Inflammatory macrophage treated with lipopolysaccharide for 4 hours (primary cell): ENCODE measurements at regions not wholly inside any gene's neighbourhood (a gene's known extent, or its start where the extent isn't known, plus 50 kb on each side); places are given as distances from the start of the nearest gene placed in this dataset.

Experiments
- DNase-seq: peaks from one replicate; pipeline ENCODE4 v3.0.0-alpha.2; 2020

DNA sequence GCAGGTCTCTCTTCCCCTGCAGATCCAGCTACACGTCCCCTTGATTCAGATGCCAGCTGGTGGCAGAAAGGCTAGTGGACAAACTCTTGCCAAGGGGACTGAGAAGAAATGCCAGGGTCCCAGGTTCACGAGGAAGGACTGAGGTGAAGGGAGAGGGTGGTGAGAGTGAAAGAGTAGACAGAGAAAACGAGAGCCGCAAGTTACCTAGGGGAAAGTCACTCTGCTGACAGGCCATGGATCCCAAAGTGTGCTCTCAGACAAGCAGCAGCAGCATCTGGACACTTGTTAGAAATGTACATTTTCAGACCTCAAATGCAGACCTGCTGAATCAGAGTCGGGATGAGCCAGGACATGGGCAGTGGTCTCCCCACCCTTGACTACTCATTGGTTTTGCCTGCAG, 192.3 kb downstream of the FGFR2 start:
- DNase-seq = no peak

DNA sequence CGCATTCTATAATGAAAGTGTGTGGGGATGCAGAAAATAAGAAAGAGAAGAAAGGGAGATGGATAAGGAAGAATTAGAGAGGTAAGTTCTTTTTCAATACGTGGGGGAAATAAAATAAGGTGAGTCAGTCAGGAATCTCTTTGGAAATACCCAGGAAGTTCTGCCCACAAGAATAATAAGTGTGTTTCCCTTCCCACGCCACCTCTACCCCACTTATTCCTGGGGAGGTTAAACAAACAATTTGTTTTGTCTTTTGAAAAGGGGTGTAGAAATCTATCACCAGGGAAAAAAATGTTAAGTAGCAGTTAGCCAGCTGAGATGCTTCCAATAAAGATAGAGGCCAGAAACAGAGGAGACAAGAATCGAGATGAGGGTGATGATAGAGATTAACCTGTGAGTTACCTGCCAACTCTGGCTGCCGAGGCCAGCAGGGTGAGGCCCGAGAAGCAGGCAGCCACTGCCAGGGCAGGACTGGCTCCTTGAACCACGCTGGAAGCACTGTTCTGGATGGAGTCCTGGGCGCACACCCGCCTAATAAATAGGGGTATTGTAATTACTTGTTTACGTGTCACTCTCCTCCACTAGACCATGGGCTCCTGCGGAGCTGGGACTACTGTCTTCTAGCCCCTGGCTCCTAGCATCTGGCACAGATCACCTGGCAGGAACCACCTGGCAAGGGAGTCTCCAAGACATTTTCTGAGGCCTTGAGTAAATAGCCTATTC, 191.3 kb downstream of the FGFR2 start:
- DNase-seq = no peak

DNA sequence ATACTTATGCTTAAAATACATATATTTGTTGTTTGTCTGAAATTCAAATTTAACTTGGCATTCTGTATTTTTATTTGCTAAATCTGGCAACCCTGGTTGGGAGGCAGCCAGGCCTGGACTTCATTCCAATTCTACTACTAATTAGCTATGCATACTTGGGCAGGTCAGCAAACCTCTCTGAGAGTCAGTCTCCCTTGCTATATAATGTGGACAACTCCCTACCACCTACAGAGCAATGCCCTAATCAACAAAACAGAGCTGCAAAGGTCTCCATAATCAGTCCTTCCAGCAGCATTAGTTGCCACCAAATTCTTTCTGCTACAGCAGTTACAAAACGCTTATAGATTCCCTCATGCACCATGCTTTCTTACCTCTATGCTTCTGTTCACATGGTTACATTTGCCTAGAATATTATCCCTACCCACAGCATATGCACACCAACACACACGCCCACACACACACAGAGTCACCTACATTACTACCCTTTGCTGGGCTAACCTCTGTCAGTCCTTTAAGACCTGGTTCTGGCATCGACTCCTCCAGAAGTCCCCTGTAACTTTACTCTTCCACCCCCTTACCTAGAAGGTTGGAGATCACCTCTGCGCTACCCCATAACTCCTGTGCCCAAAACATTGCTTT, 188.7 kb downstream of the FGFR2 start:
- DNase-seq = no peak

DNA sequence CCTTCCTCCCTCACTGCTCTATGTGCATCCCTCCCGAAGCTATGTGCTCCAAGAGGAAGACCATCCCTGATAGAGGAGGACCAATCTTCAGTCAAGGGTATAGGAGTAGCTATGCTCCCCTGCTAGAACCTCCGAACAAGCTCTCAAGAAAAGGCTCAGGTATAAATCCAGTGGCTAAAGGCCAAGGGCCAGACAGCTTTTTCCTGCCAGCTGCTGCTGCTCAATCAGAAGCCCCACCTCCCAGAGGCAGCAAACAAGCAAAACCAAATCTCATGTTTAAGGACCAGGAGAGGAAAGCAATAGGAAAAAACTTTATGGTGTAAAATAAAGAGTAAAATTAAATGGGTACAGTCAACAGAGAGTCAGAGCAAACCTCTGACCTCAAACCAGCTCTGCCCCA, 187.2 kb downstream of the FGFR2 start:
- DNase-seq = no peak

DNA sequence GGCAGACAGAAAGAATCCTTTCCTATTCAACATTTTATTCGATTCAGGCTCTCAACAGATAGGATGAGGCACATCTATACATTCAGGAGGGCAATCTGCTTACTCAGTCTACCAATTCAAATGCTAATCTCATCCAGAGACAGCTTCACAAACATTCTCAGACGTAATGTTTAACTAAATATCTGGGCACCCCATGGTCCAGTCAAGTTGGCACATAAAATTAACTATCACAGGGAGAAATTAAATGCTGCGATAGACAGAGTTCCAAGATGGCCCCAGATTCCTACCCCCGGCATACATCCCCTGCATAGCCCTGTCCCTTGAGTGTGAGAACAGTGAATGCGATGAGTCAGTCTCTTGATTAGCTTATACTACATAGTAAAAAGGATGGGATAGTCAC, 184.3 kb downstream of the FGFR2 start:
- DNase-seq = no peak

DNA sequence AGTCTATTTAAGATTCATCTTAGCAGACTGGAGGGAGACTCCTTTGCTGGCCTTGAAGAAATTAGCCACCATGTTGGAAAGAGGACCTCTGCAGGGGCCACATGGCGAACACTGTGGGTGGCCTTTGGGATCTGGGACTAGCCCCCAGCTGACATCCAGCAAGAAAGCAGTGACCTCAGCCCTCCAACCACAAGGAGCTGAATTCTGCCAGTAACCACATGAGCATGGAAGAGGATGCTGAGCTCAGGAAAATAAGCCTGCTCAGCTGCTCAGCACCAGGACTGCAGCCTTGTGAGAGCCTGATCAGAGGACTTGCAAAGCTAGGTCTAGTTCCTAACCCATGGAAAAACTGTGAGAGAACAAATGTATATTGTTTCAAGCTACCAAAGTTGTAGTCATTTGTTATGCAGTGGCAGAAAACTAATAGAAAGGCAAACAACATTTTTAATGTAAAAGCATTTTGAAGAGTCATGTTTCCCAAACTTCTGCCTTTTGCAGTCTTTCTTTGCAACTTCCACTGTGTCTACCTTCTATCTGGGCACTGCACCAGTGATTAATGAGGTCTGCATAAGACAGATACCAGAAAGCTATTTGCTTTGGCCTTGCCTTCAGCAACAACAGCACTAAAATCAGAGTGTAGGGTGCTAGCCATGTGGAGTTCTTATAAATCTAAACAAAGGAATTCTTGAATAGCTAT, 183.7 kb downstream of the FGFR2 start:
- DNase-seq = no peak

DNA sequence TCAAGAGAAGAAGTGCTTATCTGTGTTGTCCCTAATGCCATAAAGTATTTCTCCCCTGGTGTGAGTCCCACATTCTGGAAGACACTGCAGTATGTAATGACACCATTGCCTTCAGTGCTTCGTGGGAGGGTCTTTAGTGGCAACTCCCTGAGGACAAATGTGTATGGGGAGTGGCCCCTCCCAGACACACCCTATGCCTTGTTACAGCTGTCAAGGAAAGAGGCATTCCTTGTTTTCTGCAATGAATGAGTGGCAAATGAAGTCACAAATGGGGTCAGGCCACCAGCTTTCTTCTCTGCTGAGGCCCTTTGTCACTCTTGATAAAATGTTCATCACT, 183.2 kb downstream of the FGFR2 start:
- no peak for DNase-seq

DNA sequence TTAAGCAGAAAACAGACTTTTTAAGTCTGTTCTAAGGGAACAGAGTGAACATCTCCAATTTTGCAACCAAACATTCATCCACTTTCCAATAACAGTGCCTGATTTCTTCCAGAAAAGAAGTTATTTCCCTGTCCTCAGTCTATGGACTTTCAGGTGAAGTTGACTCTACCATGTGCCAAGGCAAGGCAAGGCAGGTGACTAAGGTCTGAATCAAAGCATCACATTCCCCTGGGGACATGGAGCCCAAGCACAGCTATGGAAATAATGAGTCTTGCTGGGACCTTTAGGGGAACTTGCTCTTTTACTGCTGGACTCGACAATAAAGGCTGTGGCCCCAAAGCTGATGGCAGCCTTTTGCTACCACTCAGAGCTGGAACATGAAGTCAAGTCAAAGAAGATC, 182.2 kb downstream of the FGFR2 start:
- no peak for DNase-seq

DNA sequence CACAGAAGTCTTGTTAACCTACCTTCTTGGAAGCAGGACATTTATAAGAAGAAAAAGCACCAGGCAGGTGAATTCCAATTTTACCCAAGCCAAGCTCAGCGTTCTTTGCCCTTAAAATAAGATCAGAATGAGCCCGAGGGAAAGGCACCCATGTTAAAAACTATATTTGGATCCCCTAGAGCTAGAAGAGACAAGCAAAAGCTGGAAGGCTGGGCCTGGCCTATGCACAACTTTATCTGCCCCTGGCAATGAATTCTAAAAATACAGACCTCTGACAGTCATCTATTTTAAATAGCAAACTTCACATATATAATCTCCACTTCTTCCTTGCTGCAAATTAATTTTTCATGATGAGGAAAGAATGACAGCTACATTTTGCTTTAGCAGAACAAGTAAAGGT, 180.9 kb downstream of the FGFR2 start:
- DNase-seq = no peak

DNA sequence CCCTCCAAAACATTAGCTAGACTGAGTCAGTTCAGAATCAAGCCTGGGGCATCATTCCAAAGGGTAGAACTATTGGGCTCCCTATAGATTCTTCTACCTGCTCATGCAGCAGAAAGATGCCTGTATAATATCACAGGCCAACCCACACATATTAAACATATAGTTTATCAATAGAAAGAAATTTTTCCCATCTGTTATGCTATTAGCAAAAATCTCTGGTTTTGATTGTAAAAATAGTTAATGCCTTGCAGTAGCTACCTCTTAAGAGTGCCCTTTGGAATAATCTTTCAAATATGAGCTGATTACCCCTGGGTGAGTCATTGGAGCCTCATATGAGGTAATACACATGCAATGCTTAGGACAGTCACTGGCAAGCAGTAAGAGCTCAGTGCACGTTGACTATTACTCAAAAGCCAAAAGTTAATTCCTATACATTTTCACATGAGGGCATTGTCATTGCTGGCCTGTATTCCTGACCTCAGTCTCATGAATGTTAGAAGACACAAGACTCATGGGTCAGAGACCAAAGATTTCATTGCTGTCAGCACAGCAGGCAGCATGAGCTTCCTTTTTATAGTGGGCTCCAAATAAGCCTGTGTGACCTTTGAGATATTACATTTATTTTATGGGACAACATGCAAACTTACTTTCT, 180.0 kb downstream of the FGFR2 start:
- peak; percentile 2 for DNase-seq

DNA sequence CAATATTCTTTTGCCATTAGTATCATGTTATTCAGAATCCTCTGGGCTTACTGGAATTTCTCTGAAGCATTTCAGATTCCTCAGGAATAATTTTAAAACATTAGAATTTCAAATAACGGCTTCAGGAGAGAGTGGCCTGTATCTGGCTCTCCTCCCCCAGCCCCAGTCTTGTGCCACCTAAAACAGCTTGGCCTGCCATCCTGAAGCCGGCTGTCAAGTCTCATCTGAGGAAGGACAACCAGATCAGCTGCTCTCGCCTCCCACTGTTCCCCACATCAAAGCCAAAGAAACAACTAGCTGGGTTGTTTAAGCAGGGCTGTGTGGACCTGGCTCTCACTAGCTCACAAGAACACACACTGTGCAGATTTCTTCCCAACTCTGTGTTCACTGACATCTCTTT, 178.2 kb downstream of the FGFR2 start:
- no peak for DNase-seq

DNA sequence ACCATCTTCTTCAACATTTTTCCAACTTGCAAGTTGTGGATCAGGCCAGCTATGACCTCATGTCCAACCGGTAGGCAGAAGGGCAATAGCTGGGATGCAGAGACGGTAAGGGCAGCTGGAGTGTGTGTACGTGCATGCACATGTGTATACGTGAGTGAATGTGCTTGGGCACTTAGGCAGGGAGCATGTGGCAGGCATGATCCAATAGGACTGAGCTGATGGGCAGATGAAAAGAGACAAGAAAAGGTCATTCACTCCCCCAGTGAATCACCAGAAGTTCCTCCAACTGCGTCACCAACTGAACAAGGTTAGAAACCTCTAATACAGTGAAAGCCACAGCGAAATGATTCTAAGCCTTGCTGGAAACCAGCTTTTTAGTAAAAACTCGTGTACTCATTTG, 176.1 kb downstream of the FGFR2 start:
- no peak for DNase-seq

DNA sequence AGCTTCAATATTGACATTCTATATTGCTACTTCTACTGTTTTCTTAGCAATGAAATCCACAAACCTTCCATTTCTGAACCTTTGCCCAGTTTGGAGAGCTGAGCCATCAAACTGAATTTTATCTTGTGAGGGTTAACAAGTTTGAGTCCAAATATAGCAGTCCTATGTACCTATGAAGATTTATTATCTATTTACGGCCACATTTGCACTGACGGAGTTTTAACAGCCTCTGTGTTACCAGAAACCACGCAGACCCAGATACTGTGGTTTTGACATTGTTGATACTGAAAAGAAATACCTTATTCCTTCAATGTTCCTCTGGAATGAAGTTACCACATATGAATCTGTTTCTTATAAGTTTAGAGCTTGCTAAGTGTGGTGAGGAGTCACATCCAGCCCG, 172.6 kb downstream of the FGFR2 start:
- DNase-seq = no peak

DNA sequence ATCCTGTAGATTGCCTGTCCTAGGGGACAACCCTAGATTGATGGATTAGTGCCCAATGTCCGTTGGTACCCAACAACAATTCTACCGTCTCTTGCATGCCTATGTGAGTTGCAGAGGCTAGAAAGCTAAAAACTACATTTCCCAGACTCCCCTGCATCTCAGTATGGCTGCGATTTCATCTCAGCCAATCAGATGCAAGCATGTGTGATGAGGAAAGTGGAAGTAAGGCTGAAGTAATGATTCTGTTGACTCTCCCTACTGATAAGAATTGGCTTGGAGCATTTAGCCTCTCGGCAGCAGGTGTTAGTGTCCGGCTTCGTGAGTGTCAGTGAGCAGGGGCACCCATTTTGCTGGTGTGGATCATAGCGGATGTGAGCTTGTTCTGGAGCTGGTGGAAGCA, 171.9 kb downstream of the FGFR2 start:
- no peak for DNase-seq
